GM12801 (cell line): ENCODE measurements at regions not wholly inside any gene's neighbourhood (a gene's known extent, or its start where the extent isn't known, plus 50 kb on each side); places are given as distances from the start of the nearest gene placed in this dataset.

Experiments
- CTCF ChIP-seq: IDR thresholded peaks from one replicate; pipeline ENCODE4 v1.5.1; 2011; ENCODE audit warnings: control low read depth; ENCODE audit not compliant: insufficient read length; ENCODE audit errors: extremely low read depth

GRCh38 chr9:105854783-105855724, 160.7 kb downstream of the TMEM38B start:
- TF ChIP-seq CTCF = no peak

- TF ChIP-seq CTCF = no peak
These were observed 161.6 kb downstream of the TMEM38B start for GRCh38 chr9:105855987-105856386.

- no peak for TF ChIP-seq CTCF
These were observed 163.8 kb downstream of the TMEM38B start for GRCh38 chr9:105858006-105858690.

- TF ChIP-seq CTCF = no peak
These were observed 164.5 kb downstream of the TMEM38B start for GRCh38 chr9:105858877-105859276.

GRCh38 chr9:105859428-105860091, 165.2 kb downstream of the TMEM38B start:
- no peak for TF ChIP-seq CTCF

GRCh38 chr9:105860516-105860915, 166.2 kb downstream of the TMEM38B start:
- no peak for TF ChIP-seq CTCF

GRCh38 chr9:105861972-105862371, 167.6 kb downstream of the TMEM38B start:
- no peak for TF ChIP-seq CTCF
